ENCODE measurements at regions not wholly inside any gene's neighbourhood (a gene's known extent, or its start where the extent isn't known, plus 50 kb on each side); places are given as distances from the start of the nearest gene placed in this dataset.

GRCh38 chr14:86626530-86626929 lies 1096.6 kb downstream of the FLRT2 start:
- no peak for TF ChIP-seq CTCF (IDR thresholded peaks at IDR 0.05)

- no peak for TF ChIP-seq CTCF (IDR thresholded peaks at IDR 0.05)
Observed at GRCh38 chr14:86625637-86626036, 1095.7 kb downstream of the FLRT2 start.

- no peak for TF ChIP-seq CTCF (IDR thresholded peaks at IDR 0.05)
Observed at GRCh38 chr14:86619726-86620125, 1089.8 kb downstream of the FLRT2 start.

- no peak for TF ChIP-seq CTCF (IDR thresholded peaks at IDR 0.05)
Observed at GRCh38 chr14:86613786-86614185, 1083.8 kb downstream of the FLRT2 start.

GRCh38 chr14:86613126-86613525 lies 1083.2 kb downstream of the FLRT2 start:
- TF ChIP-seq CTCF (IDR thresholded peaks at IDR 0.05), result no peak

GRCh38 chr14:86604561-86604960 lies 1074.6 kb downstream of the FLRT2 start:
- no peak for TF ChIP-seq CTCF (IDR thresholded peaks at IDR 0.05)

- no peak for TF ChIP-seq CTCF (IDR thresholded peaks at IDR 0.05)
Observed at GRCh38 chr14:86602263-86602662, 1072.3 kb downstream of the FLRT2 start.

GRCh38 chr14:86601813-86602212 lies 1071.9 kb downstream of the FLRT2 start:
- TF ChIP-seq CTCF (IDR thresholded peaks at IDR 0.05), result no peak

Data from LNCAP (cell line).